Stimulated activated effector memory CD8-positive, alpha-beta T cell treated with anti-CD3 and anti-CD28 coated beads, Interleukin-12 subunit alpha, Interleukin-12 subunit beta, amount 100 ng/mL, for 72 hours (primary cell): ENCODE measurements at regions not wholly inside any gene's neighbourhood (a gene's known extent, or its start where the extent isn't known, plus 50 kb on each side); places are given as distances from the start of the nearest gene placed in this dataset.

Experiments
- ATAC-seq: fragments of 150-1000 bp; cut with Tn5 transposase; 2 replicates; pipeline ENCODE4 v1.10.0; 2021
- DNase-seq, 2 donors: peaks; one replicate each; pipeline ENCODE4 v3.0.0; 2021 to 2022; ENCODE audit warnings: low spot score in 2 of 2
- H3K27ac Mint-ChIP-seq: one replicate; pipeline ENCODE4 v1.8.0; 2022; ENCODE audit warnings: mild to moderate bottlenecking, mixed read lengths
- H3K36me3 Mint-ChIP-seq: one replicate; pipeline ENCODE4 v1.8.0; 2022; ENCODE audit warnings: mild to moderate bottlenecking, mixed read lengths
- H3K4me1 Mint-ChIP-seq: one replicate; pipeline ENCODE4 v1.8.0; 2022; ENCODE audit warnings: mixed read lengths
- H3K4me3 Mint-ChIP-seq: one replicate; pipeline ENCODE4 v1.8.0; 2022; ENCODE audit warnings: mild to moderate bottlenecking, mixed read lengths
- H3K9me3 Mint-ChIP-seq: one replicate; pipeline ENCODE4 v1.8.0; 2022; ENCODE audit warnings: mixed read lengths

GRCh38 chr7:18361756-18362155 is 133.8 kb upstream of the HDAC9 start:
- ATAC-seq: no peak
- H3K27ac Mint-ChIP-seq: no peak overlapping the region
- no peak for DNase-seq
- no peaks in the 10 kb centered on the region for H3K9me3 Mint-ChIP-seq
- peaks cover 6% of the 10 kb centered on the region for H3K4me1 Mint-ChIP-seq
- no peak overlapping the region for H3K4me3 Mint-ChIP-seq
- no peaks in the 10 kb centered on the region for H3K36me3 Mint-ChIP-seq

- Mint-ChIP-seq H3K36me3 (no peaks in the 10 kb centered on the region), H3K4me1 (no peaks in the 10 kb centered on the region), H3K27ac (no peak overlapping the region), H3K4me3 (no peak overlapping the region), H3K9me3 (no peaks in the 10 kb centered on the region)
- DNase-seq (no peak), ATAC-seq (no peak)
These were observed 131.7 kb upstream of the HDAC9 start for GRCh38 chr7:18363751-18364380.

GRCh38 chr7:18364396-18364795 is 131.2 kb upstream of the HDAC9 start:
- no peak for ATAC-seq
- Mint-ChIP-seq H3K4me3 (no peak overlapping the region), H3K27ac (no peak overlapping the region), H3K9me3 (no peaks in the 10 kb centered on the region), H3K4me1 (no peaks in the 10 kb centered on the region), H3K36me3 (no peaks in the 10 kb centered on the region)
- DNase-seq: no peak

- no peaks in the 10 kb centered on the region for H3K4me1 Mint-ChIP-seq
- H3K27ac Mint-ChIP-seq: no peak overlapping the region
- no peak for DNase-seq
- no peaks in the 10 kb centered on the region for H3K9me3 Mint-ChIP-seq
- H3K36me3 Mint-ChIP-seq: no peaks in the 10 kb centered on the region
- no peak overlapping the region for H3K4me3 Mint-ChIP-seq
- ATAC-seq: no peak
These were observed 129.2 kb upstream of the HDAC9 start for GRCh38 chr7:18366394-18366793.

GRCh38 chr7:18369011-18369410 is 126.5 kb upstream of the HDAC9 start:
- DNase-seq (no peak), ATAC-seq (no peak)
- H3K36me3 Mint-ChIP-seq: no peaks in the 10 kb centered on the region
- no peak overlapping the region for H3K27ac Mint-ChIP-seq
- H3K4me1 Mint-ChIP-seq: no peaks in the 10 kb centered on the region
- H3K9me3 Mint-ChIP-seq: no peaks in the 10 kb centered on the region
- no peak overlapping the region for H3K4me3 Mint-ChIP-seq

GRCh38 chr7:18370633-18371032 is 124.9 kb upstream of the HDAC9 start:
- Mint-ChIP-seq H3K4me1 (no peaks in the 10 kb centered on the region), H3K27ac (no peak overlapping the region), H3K9me3 (no peaks in the 10 kb centered on the region), H3K36me3 (no peaks in the 10 kb centered on the region), H3K4me3 (no peak overlapping the region)
- DNase-seq (no peak), ATAC-seq (no peak)

- H3K27ac Mint-ChIP-seq: no peak overlapping the region
- H3K36me3 Mint-ChIP-seq: no peaks in the 10 kb centered on the region
- H3K4me1 Mint-ChIP-seq: no peaks in the 10 kb centered on the region
- no peak for ATAC-seq
- DNase-seq: no peak
- H3K9me3 Mint-ChIP-seq: no peaks in the 10 kb centered on the region
- H3K4me3 Mint-ChIP-seq: no peak overlapping the region
These were observed 116.5 kb upstream of the HDAC9 start for GRCh38 chr7:18378989-18379605.

- Mint-ChIP-seq H3K9me3 (no peaks in the 10 kb centered on the region), H3K4me3 (no peak overlapping the region), H3K4me1 (no peaks in the 10 kb centered on the region), H3K36me3 (no peaks in the 10 kb centered on the region), H3K27ac (no peak overlapping the region)
- ATAC-seq (no peak), DNase-seq (no peak)
These were observed 110.9 kb upstream of the HDAC9 start for GRCh38 chr7:18384491-18385143.

GRCh38 chr7:18386607-18387006 is 108.9 kb upstream of the HDAC9 start:
- no peaks in the 10 kb centered on the region for H3K4me1 Mint-ChIP-seq

GRCh38 chr7:18387191-18387735 is 108.3 kb upstream of the HDAC9 start:
- H3K4me3 Mint-ChIP-seq: no peak overlapping the region
- H3K36me3 Mint-ChIP-seq: no peaks in the 10 kb centered on the region
- no peak overlapping the region for H3K27ac Mint-ChIP-seq
- no peak for ATAC-seq
- H3K9me3 Mint-ChIP-seq: no peaks in the 10 kb centered on the region
- no peak for DNase-seq
- H3K4me1 Mint-ChIP-seq: no peaks in the 10 kb centered on the region

More at GRCh38 chr7:18386607-18387006, 108.9 kb upstream of the HDAC9 start:
- ATAC-seq: no peak
- H3K27ac Mint-ChIP-seq: no peak overlapping the region
- no peak for DNase-seq
- H3K4me3 Mint-ChIP-seq: no peak overlapping the region
- H3K9me3 Mint-ChIP-seq: no peaks in the 10 kb centered on the region
- no peaks in the 10 kb centered on the region for H3K36me3 Mint-ChIP-seq

GRCh38 chr7:18390535-18390907 is 105.0 kb upstream of the HDAC9 start:
- H3K4me3 Mint-ChIP-seq: no peak overlapping the region
- H3K36me3 Mint-ChIP-seq: no peaks in the 10 kb centered on the region
- H3K4me1 Mint-ChIP-seq: no peaks in the 10 kb centered on the region
- no peak for DNase-seq
- no peak for ATAC-seq
- H3K27ac Mint-ChIP-seq: no peak overlapping the region
- H3K9me3 Mint-ChIP-seq: no peaks in the 10 kb centered on the region

GRCh38 chr7:18393465-18394118 is 102.0 kb upstream of the HDAC9 start:
- Mint-ChIP-seq H3K27ac (no peak overlapping the region), H3K9me3 (no peaks in the 10 kb centered on the region), H3K4me1 (no peaks in the 10 kb centered on the region), H3K36me3 (no peaks in the 10 kb centered on the region), H3K4me3 (no peak overlapping the region)
- ATAC-seq (no peak), DNase-seq (no peak)

GRCh38 chr7:18395868-18396267 is 99.7 kb upstream of the HDAC9 start:
- Mint-ChIP-seq H3K4me1 (peaks cover 5% of the 10 kb centered on the region), H3K9me3 (no peaks in the 10 kb centered on the region), H3K4me3 (no peak overlapping the region), H3K36me3 (no peaks in the 10 kb centered on the region), H3K27ac (no peak overlapping the region)
- ATAC-seq: no peak
- no peak for DNase-seq

GRCh38 chr7:18396953-18397352 is 98.6 kb upstream of the HDAC9 start:
- no peak overlapping the region for H3K27ac Mint-ChIP-seq
- peaks cover 5% of the 10 kb centered on the region for H3K4me1 Mint-ChIP-seq
- H3K4me3 Mint-ChIP-seq: no peak overlapping the region
- no peak for DNase-seq
- no peaks in the 10 kb centered on the region for H3K36me3 Mint-ChIP-seq
- ATAC-seq: no peak
- no peaks in the 10 kb centered on the region for H3K9me3 Mint-ChIP-seq

- Mint-ChIP-seq H3K36me3 (no peaks in the 10 kb centered on the region), H3K9me3 (no peaks in the 10 kb centered on the region), H3K4me3 (no peak overlapping the region), H3K27ac (no peak overlapping the region), H3K4me1 (peaks cover 5% of the 10 kb centered on the region)
- DNase-seq: no peak
- no peak for ATAC-seq
These were observed 95.9 kb upstream of the HDAC9 start for GRCh38 chr7:18399436-18400235.
